Astrocyte (in vitro differentiated cells and primary cell): ENCODE measurements at regions not wholly inside any gene's neighbourhood (a gene's known extent, or its start where the extent isn't known, plus 50 kb on each side); places are given as distances from the start of the nearest gene placed in this dataset.

Experiments used
- DNase-seq: peaks from one replicate; pipeline ENCODE4 v3.0.0-alpha.2; 2010; ENCODE audit warnings: low read depth
- FAIRE-seq: peaks from 2 replicates; lab custom pipeline; 2011; peaks lifted over from hg19 to GRCh38; lab: Jason Lieb, UNC
- H2AFZ ChIP-seq: 2 replicates; pipeline ENCODE4 v1.6.0; 2012; ENCODE audit warnings: low read depth, low read length, inconsistent platforms
- H3K27ac ChIP-seq: 2 replicates; pipeline ENCODE4 v1.5.1; 2011; ENCODE audit warnings: low read depth, low read length, inconsistent platforms
- H3K27me3 ChIP-seq: 2 replicates; pipeline ENCODE4 v1.6.0; 2011; ENCODE audit warnings: low read length, inconsistent platforms; ENCODE audit not compliant: insufficient read depth
- H3K36me3 ChIP-seq: 2 replicates; pipeline ENCODE4 v1.5.1; 2011; ENCODE audit warnings: low read length, inconsistent platforms; ENCODE audit not compliant: insufficient read depth
- H3K4me1 ChIP-seq: 2 replicates; pipeline ENCODE4 v1.5.1; 2011; ENCODE audit warnings: low read length, inconsistent platforms; ENCODE audit not compliant: insufficient read depth
- H3K4me2 ChIP-seq: 2 replicates; pipeline ENCODE4 v1.6.0; 2012; ENCODE audit warnings: low read length, inconsistent platforms
- H3K4me3 ChIP-seq: 2 replicates; pipeline ENCODE4 v1.5.1; 2011; ENCODE audit warnings: low read depth, mild to moderate bottlenecking, low read length, inconsistent platforms; ENCODE audit not compliant: insufficient read depth
- H3K79me2 ChIP-seq: 2 replicates; pipeline ENCODE4 v1.6.0; 2012; ENCODE audit warnings: mild to moderate bottlenecking, low read length, inconsistent platforms; ENCODE audit not compliant: insufficient read depth
- H3K9ac ChIP-seq: 2 replicates; pipeline ENCODE4 v1.6.0; 2012; ENCODE audit warnings: mild to moderate bottlenecking, low read length, inconsistent platforms
- H3K9me3 ChIP-seq: 2 replicates; pipeline ENCODE4 v1.5.1; 2012; ENCODE audit warnings: low read depth, mild to moderate bottlenecking, low read length, inconsistent platforms; ENCODE audit not compliant: insufficient read depth
- H4K20me1 ChIP-seq: 2 replicates; pipeline ENCODE4 v1.6.0; 2012; ENCODE audit warnings: low read length, inconsistent platforms; ENCODE audit not compliant: insufficient read depth
- H3K27ac Mint-ChIP-seq: one replicate; pipeline ENCODE4 v1.8.0; 2021; ENCODE audit warnings: mild to moderate bottlenecking, mixed read lengths; ENCODE audit not compliant: unreplicated experiment
- H3K27me3 Mint-ChIP-seq: one replicate; pipeline ENCODE4 v1.8.0; 2021; ENCODE audit warnings: low read depth, mixed read lengths; ENCODE audit not compliant: unreplicated experiment
- H3K36me3 Mint-ChIP-seq: one replicate; pipeline ENCODE4 v1.8.0; 2021; ENCODE audit warnings: low read depth, mixed read lengths; ENCODE audit not compliant: unreplicated experiment
- H3K4me1 Mint-ChIP-seq: one replicate; pipeline ENCODE4 v1.8.0; 2021; ENCODE audit warnings: low read depth, mixed read lengths; ENCODE audit not compliant: unreplicated experiment
- H3K4me3 Mint-ChIP-seq: one replicate; pipeline ENCODE4 v1.8.0; 2021; ENCODE audit warnings: mild to moderate bottlenecking, moderate library complexity, mixed read lengths; ENCODE audit not compliant: unreplicated experiment
- H3K9me3 Mint-ChIP-seq: one replicate; pipeline ENCODE4 v1.8.0; 2021; ENCODE audit warnings: mild to moderate bottlenecking, mixed read lengths; ENCODE audit not compliant: unreplicated experiment
- CTCF ChIP-seq: IDR thresholded peaks from 2 replicates; pipeline ENCODE4 v1.5.1; 2011; ENCODE audit warnings: low read depth, mild to moderate bottlenecking, inconsistent platforms, low read length, moderate library complexity; ENCODE audit not compliant: insufficient read depth
- EZH2 ChIP-seq: IDR thresholded peaks from 2 replicates; pipeline ENCODE4 v1.6.1; 2012; ENCODE audit warnings: mild to moderate bottlenecking, low read length, inconsistent platforms; ENCODE audit not compliant: insufficient read depth

DNA sequence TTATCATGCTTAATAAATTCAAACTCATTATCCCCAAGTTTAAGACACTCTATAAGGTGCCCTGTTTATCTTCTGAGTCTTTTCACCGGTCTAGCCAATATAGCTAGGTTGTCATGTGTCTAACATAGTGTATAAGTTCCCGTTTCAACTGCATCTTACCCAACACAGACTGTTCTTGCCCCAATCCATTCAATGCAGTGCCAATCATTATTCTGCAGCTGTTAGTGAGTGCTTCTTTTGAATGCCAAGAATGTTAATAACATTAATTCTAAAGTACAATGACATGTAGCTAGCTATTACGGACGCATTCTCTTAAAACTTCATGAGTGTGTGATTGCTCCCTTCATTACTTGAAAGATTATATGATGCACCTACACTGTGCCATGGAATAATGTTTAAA lies 646.4 kb upstream of the NR2F2 start:
- Histone ChIP-seq H3K9ac (no peak overlapping the region), H2AFZ (no peak overlapping the region), H4K20me1 (no peaks in the 10 kb centered on the region), H3K79me2 (no peaks in the 10 kb centered on the region), H3K36me3 (no peaks in the 10 kb centered on the region), H3K4me2 (peak overlapping the region; percentile 63), H3K4me3 (no peak overlapping the region), H3K9me3 (no peaks in the 10 kb centered on the region), H3K27me3 (no peaks in the 10 kb centered on the region), H3K4me1 (peaks cover 4% of the 10 kb centered on the region), H3K27ac (peak overlapping the region; percentile 62)
- Mint-ChIP-seq H3K4me3 (no peak overlapping the region), H3K27me3 (no peaks in the 10 kb centered on the region), H3K4me1 (peaks cover 11% of the 10 kb centered on the region), H3K27ac (peak overlapping the region; percentile 67), H3K36me3 (no peaks in the 10 kb centered on the region), H3K9me3 (no peaks in the 10 kb centered on the region)
- TF ChIP-seq CTCF: no peak
- no peak for FAIRE-seq
- no peak for DNase-seq

DNA sequence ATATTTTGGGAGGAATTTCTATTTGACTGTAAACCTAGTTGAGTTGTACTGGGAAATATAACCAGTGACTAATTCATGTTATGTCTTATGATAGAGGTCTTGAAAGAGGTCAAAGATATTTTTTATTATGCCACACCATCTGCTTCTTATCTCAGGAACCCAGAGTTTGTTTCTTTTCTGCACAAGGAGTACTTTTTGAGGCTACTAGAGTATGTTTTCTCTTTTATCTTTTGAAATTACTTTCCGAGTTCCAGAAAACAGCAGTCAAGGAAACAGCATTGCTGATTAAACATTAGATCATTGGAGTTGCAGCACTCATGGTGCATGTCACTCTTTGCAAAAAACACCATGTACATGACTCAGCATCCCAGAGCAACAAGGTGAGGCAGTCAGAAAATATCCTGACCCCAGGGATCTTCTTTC lies 645.8 kb upstream of the NR2F2 start:
- H3K36me3 ChIP-seq: no peaks in the 10 kb centered on the region
- H3K4me3 ChIP-seq: no peak overlapping the region
- Mint-ChIP-seq H3K36me3 (no peaks in the 10 kb centered on the region), H3K27me3 (no peaks in the 10 kb centered on the region), H3K4me1 (peaks cover 11% of the 10 kb centered on the region), H3K27ac (peak overlapping the region; percentile 67), H3K9me3 (no peaks in the 10 kb centered on the region), H3K4me3 (no peak overlapping the region)
- FAIRE-seq (peak; percentile 63), DNase-seq (peak; percentile 85)
- H3K9ac ChIP-seq: no peak overlapping the region
- H3K9me3 ChIP-seq: no peaks in the 10 kb centered on the region
- no peaks in the 10 kb centered on the region for H3K79me2 ChIP-seq
- H3K4me1 ChIP-seq: peaks cover 4% of the 10 kb centered on the region
- no peak overlapping the region for H2AFZ ChIP-seq
- no peaks in the 10 kb centered on the region for H3K27me3 ChIP-seq
- H3K4me2 ChIP-seq: peak overlapping the region; percentile 63
- no peaks in the 10 kb centered on the region for H4K20me1 ChIP-seq
- H3K27ac ChIP-seq: peak overlapping the region; percentile 62
- TF ChIP-seq EZH2 (no peak), CTCF (no peak)

DNA sequence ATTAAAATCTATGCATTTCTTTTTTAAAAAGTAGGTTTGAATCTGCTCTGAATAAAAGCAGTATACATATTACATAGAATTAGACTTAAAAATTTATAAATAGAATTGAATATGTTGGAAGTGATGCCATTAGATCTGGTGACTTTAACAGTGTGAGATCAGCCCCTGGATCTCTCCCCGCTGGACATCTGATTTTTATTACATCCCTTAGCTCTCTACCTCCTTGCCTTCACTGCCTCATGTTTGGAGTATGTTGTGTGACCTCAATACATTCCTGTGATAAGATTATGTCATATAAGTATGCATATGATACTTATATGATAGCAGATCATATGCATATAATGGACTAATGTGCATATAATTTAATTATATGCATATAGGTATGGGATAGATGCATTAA lies 643.4 kb upstream of the NR2F2 start:
- Histone ChIP-seq H3K27me3 (no peaks in the 10 kb centered on the region), H4K20me1 (no peaks in the 10 kb centered on the region), H3K4me2 (no peak overlapping the region), H3K36me3 (no peaks in the 10 kb centered on the region), H3K4me1 (peaks cover 4% of the 10 kb centered on the region), H3K27ac (no peak overlapping the region), H2AFZ (no peak overlapping the region), H3K4me3 (no peak overlapping the region), H3K9me3 (no peaks in the 10 kb centered on the region), H3K9ac (no peak overlapping the region), H3K79me2 (no peaks in the 10 kb centered on the region)
- peaks cover 13% of the 10 kb centered on the region for H3K4me1 Mint-ChIP-seq
- no peak overlapping the region for H3K27ac Mint-ChIP-seq
- DNase-seq: no peak
- H3K9me3 Mint-ChIP-seq: no peaks in the 10 kb centered on the region
- no peaks in the 10 kb centered on the region for H3K27me3 Mint-ChIP-seq
- TF ChIP-seq CTCF: no peak
- TF ChIP-seq EZH2: no peak
- H3K36me3 Mint-ChIP-seq: no peaks in the 10 kb centered on the region
- FAIRE-seq: no peak
- no peak overlapping the region for H3K4me3 Mint-ChIP-seq
